ENCODE measurements at regions not wholly inside any gene's neighbourhood (a gene's known extent, or its start where the extent isn't known, plus 50 kb on each side); places are given as distances from the start of the nearest gene placed in this dataset.

- no peak for TF ChIP-seq POLR2A (IDR thresholded peaks at IDR 0.05)
- TF ChIP-seq CTCF (IDR thresholded peaks at IDR 0.05): no peak
Measured at GRCh38 chr1:89444791-89445190, 79.8 kb upstream of the LRRC8B start.

Data from esophagus squamous epithelium (tissue), 4 donors.